Central memory CD8-positive, alpha-beta T cell (primary cell): ENCODE measurements at regions not wholly inside any gene's neighbourhood (a gene's known extent, or its start where the extent isn't known, plus 50 kb on each side); places are given as distances from the start of the nearest gene placed in this dataset.

Experiments
- ATAC-seq: fragments of 150-1000 bp; cut with Tn5 transposase; replicated peaks from 2 replicates; pipeline ENCODE4 v1.10.0; 2022; ENCODE audit warnings: mild to moderate bottlenecking, moderate FRiP score, moderate number of reproducible peaks; ENCODE audit not compliant: poor library complexity, severe bottlenecking; ENCODE audit errors: extremely low read depth
- DNase-seq, 2 donors: peaks; one replicate each; pipeline ENCODE4 v3.0.0; 2021; ENCODE audit warnings: low spot score in 2 of 2
- H3K27ac Mint-ChIP-seq: one replicate; pipeline ENCODE4 v1.8.0; 2022; ENCODE audit warnings: low read depth, mild to moderate bottlenecking, moderate library complexity, mixed read lengths
- H3K27me3 Mint-ChIP-seq: one replicate; pipeline ENCODE4 v1.8.0; 2022; ENCODE audit warnings: mixed read lengths
- H3K36me3 Mint-ChIP-seq: one replicate; pipeline ENCODE4 v1.8.0; 2022; ENCODE audit warnings: mild to moderate bottlenecking, moderate library complexity, mixed read lengths; ENCODE audit not compliant: insufficient read depth
- H3K4me1 Mint-ChIP-seq: one replicate; pipeline ENCODE4 v1.8.0; 2022; ENCODE audit warnings: mixed read lengths
- H3K4me3 Mint-ChIP-seq: one replicate; pipeline ENCODE4 v1.8.0; 2022; ENCODE audit warnings: mild to moderate bottlenecking, moderate library complexity, mixed read lengths
- H3K9me3 Mint-ChIP-seq: one replicate; pipeline ENCODE4 v1.8.0; 2022; ENCODE audit warnings: mixed read lengths

- Mint-ChIP-seq H3K27me3 (no peaks in the 10 kb centered on the region), H3K9me3 (peaks cover 30% of the 10 kb centered on the region), H3K36me3 (no peaks in the 10 kb centered on the region), H3K4me3 (no peak overlapping the region), H3K27ac (no peak overlapping the region), H3K4me1 (no peaks in the 10 kb centered on the region)
- DNase-seq (no peak), ATAC-seq (no peak)
Observed at GRCh38 chr11:42255906-42256305, 796.5 kb upstream of the LRRC4C start.

DNA sequence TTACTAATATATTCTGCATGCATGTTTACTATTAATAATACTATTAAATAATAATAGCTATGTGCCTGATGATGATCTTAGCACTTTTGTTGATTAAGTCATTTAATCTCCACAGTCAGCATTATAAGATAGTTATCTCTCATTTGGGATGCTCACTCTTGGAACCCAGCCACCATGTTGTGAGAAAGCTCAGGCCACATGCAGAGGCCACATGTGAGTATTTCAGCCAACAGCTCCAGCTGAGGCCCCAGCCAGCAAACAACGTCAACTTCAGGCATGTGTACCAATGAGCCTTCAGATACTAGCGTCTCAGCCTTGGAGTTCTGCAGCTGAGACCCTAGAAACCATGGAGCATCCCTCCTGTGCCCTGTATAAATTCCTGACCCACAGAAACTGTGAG lies 798.1 kb upstream of the LRRC4C start:
- ATAC-seq: no peak
- peaks cover 30% of the 10 kb centered on the region for H3K9me3 Mint-ChIP-seq
- H3K27ac Mint-ChIP-seq: no peak overlapping the region
- no peak overlapping the region for H3K4me3 Mint-ChIP-seq
- H3K36me3 Mint-ChIP-seq: no peaks in the 10 kb centered on the region
- H3K27me3 Mint-ChIP-seq: no peaks in the 10 kb centered on the region
- H3K4me1 Mint-ChIP-seq: no peaks in the 10 kb centered on the region
- no peak for DNase-seq

GRCh38 chr11:42265072-42265471 lies 805.6 kb upstream of the LRRC4C start:
- Mint-ChIP-seq H3K9me3 (peaks cover 22% of the 10 kb centered on the region), H3K36me3 (no peaks in the 10 kb centered on the region), H3K4me3 (no peak overlapping the region), H3K4me1 (no peaks in the 10 kb centered on the region), H3K27ac (no peak overlapping the region), H3K27me3 (no peaks in the 10 kb centered on the region)
- ATAC-seq: no peak
- DNase-seq: no peak

- no peaks in the 10 kb centered on the region for H3K36me3 Mint-ChIP-seq
- ATAC-seq (no peak), DNase-seq (no peak)
- peaks cover 18% of the 10 kb centered on the region for H3K9me3 Mint-ChIP-seq
- H3K27me3 Mint-ChIP-seq: no peaks in the 10 kb centered on the region
- H3K4me1 Mint-ChIP-seq: no peaks in the 10 kb centered on the region
- no peak overlapping the region for H3K4me3 Mint-ChIP-seq
- H3K27ac Mint-ChIP-seq: no peak overlapping the region
Observed at GRCh38 chr11:42271306-42271705, 811.9 kb upstream of the LRRC4C start.

DNA sequence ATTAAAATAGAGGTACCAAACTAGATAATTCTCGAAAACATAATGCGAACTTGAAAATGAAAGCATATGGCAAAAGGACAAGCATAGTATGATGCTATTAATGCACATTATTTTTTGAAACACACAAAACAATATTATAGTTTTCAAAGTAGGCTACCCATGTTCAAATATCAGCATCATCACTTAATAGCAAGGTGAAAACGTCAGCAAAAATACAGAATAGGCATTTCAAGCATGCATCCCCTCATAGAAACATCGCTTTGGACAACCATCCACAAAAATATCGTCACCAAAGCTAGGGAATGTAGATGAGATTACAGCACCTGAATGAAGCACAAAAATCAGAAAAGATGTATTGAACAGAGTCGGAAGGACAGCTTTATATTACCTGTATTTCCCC lies 814.5 kb upstream of the LRRC4C start:
- H3K9me3 Mint-ChIP-seq: peaks cover 6% of the 10 kb centered on the region
- no peak for ATAC-seq
- H3K27ac Mint-ChIP-seq: no peak overlapping the region

DNA sequence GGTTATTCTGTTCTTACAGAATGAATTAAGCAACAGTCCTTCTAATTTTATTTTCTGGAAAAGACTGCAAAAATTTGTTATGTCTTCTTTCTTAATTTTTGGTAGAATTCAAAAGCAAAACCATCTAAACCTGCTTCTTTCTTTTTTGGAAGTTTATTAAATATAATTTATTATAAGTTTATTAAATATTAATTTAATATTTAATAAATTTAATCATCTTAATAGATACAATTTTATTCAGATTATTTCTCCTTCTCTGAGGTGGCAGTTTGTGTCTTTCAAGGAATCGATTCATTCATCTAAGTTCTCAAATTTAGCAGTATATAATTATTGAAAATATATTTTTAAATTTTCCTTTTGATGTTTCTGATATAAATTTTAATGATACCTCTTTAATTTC lies 837.5 kb upstream of the LRRC4C start:
- H3K9me3 Mint-ChIP-seq: peaks cover 19% of the 10 kb centered on the region
- ATAC-seq (no peak), DNase-seq (no peak)
- H3K4me1 Mint-ChIP-seq: no peaks in the 10 kb centered on the region
- H3K27me3 Mint-ChIP-seq: no peaks in the 10 kb centered on the region
- no peak overlapping the region for H3K27ac Mint-ChIP-seq
- no peaks in the 10 kb centered on the region for H3K36me3 Mint-ChIP-seq
- H3K4me3 Mint-ChIP-seq: no peak overlapping the region

More for the DNA sequence above, 814.5 kb upstream of the LRRC4C start:
- Mint-ChIP-seq H3K36me3 (no peaks in the 10 kb centered on the region), H3K4me3 (no peak overlapping the region), H3K27me3 (no peaks in the 10 kb centered on the region), H3K4me1 (no peaks in the 10 kb centered on the region)
- no peak for DNase-seq

DNA sequence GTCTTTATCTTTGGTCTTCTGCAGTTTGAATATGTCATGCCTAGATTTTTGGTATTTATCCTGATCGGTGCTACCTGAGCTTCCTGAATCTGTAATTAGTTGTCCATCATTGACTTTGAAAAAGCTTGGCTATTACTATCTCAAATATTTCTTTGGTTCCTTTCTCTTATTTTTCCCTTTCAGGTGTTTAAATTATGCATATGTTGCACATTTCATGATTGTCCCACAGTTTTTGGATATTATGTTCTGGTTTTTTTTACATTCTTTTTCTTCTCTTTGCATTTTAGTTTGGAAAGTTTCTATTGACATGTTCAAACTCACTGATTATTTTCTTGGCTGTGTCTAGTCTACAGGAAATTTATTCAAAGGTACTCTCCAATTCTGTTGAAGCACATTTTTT lies 840.3 kb upstream of the LRRC4C start:
- Mint-ChIP-seq H3K4me3 (no peak overlapping the region), H3K4me1 (no peaks in the 10 kb centered on the region), H3K36me3 (no peaks in the 10 kb centered on the region), H3K9me3 (peaks cover 26% of the 10 kb centered on the region), H3K27me3 (no peaks in the 10 kb centered on the region), H3K27ac (no peak overlapping the region)
- no peak for ATAC-seq
- DNase-seq: no peak

DNA sequence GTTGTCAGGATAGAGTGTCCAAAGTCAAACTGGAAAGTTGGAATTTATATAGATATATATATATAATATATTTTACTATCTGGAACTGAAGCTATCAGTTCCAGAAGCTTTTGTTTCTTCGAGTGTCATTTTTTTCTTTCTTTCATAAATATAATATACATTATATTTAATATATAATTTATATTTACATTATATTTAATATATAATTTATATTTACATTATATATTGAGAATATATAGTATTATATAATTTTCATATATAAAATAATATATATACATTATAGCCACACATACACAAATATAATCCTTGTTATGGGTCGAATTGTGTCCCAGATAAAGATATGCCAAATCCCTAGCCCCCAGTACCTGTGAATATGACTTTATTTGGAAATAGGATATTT lies 842.3 kb upstream of the LRRC4C start:
- Mint-ChIP-seq H3K9me3 (peaks cover 26% of the 10 kb centered on the region), H3K4me1 (no peaks in the 10 kb centered on the region), H3K4me3 (no peak overlapping the region), H3K27me3 (no peaks in the 10 kb centered on the region), H3K36me3 (no peaks in the 10 kb centered on the region), H3K27ac (no peak overlapping the region)
- no peak for DNase-seq
- ATAC-seq: no peak

GRCh38 chr11:42311514-42311913 lies 852.1 kb upstream of the LRRC4C start:
- Mint-ChIP-seq H3K27ac (no peak overlapping the region), H3K27me3 (no peaks in the 10 kb centered on the region), H3K9me3 (peaks cover 14% of the 10 kb centered on the region), H3K4me3 (no peak overlapping the region), H3K36me3 (no peaks in the 10 kb centered on the region), H3K4me1 (no peaks in the 10 kb centered on the region)
- ATAC-seq (no peak), DNase-seq (no peak)

DNA sequence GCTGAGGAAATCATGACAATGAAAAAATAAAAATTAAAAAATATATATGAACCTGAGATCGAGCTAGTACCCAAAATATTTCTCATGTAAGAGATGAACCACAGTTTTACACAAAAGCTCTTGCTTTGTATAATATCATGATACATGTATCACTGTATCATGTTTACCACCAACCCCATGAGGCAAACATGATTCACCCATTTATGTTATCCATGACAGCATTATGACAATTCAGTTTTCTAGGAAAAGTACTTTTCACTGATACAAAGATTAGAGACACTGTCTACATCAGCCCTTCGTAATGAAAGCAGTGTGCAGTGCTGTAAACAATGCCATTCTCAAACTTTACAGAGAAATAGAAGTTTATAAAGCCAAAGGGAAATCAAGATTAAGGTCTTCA lies 852.5 kb upstream of the LRRC4C start:
- H3K36me3 Mint-ChIP-seq: no peaks in the 10 kb centered on the region
- H3K4me1 Mint-ChIP-seq: no peaks in the 10 kb centered on the region
- peaks cover 14% of the 10 kb centered on the region for H3K9me3 Mint-ChIP-seq
- H3K4me3 Mint-ChIP-seq: no peak overlapping the region
- DNase-seq (no peak), ATAC-seq (no peak)
- H3K27ac Mint-ChIP-seq: no peak overlapping the region
- H3K27me3 Mint-ChIP-seq: no peaks in the 10 kb centered on the region

GRCh38 chr11:42315267-42315666 lies 855.8 kb upstream of the LRRC4C start:
- no peak for DNase-seq
- Mint-ChIP-seq H3K9me3 (peaks cover 5% of the 10 kb centered on the region), H3K4me3 (no peak overlapping the region), H3K4me1 (no peaks in the 10 kb centered on the region), H3K36me3 (no peaks in the 10 kb centered on the region), H3K27me3 (no peaks in the 10 kb centered on the region), H3K27ac (no peak overlapping the region)
- ATAC-seq: no peak

DNA sequence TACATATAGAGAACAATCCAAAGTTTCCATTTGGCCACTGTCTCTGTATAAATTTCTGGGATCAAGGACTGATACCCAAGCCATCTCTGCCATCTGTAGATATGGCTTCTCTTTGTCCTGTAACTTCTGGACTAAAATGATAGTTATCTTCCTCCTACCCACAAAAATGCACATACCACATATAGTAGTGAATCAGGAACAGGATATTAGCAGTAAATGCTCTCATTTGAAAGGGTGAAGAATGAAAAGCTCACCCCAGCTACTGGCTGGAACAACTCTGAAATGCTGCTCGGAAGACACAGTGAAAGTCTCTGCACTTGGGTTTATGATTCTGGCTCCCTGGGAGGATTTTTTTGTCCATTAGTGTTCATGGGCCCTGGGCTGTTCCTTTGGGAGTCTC lies 856.4 kb upstream of the LRRC4C start:
- DNase-seq: no peak
- Mint-ChIP-seq H3K9me3 (peaks cover 5% of the 10 kb centered on the region), H3K27ac (no peak overlapping the region), H3K4me1 (no peaks in the 10 kb centered on the region), H3K36me3 (no peaks in the 10 kb centered on the region), H3K4me3 (no peak overlapping the region), H3K27me3 (no peaks in the 10 kb centered on the region)
- ATAC-seq: no peak

GRCh38 chr11:42319921-42320320 lies 860.5 kb upstream of the LRRC4C start:
- no peaks in the 10 kb centered on the region for H3K36me3 Mint-ChIP-seq
- H3K4me3 Mint-ChIP-seq: no peak overlapping the region
- H3K4me1 Mint-ChIP-seq: no peaks in the 10 kb centered on the region
- no peak overlapping the region for H3K27ac Mint-ChIP-seq
- DNase-seq: no peak
- peaks cover 3% of the 10 kb centered on the region for H3K9me3 Mint-ChIP-seq
- no peak for ATAC-seq
- no peaks in the 10 kb centered on the region for H3K27me3 Mint-ChIP-seq

GRCh38 chr11:42329929-42330565 lies 870.6 kb upstream of the LRRC4C start:
- no peak for DNase-seq
- Mint-ChIP-seq H3K9me3 (peaks cover 15% of the 10 kb centered on the region), H3K36me3 (no peaks in the 10 kb centered on the region), H3K4me1 (no peaks in the 10 kb centered on the region), H3K27ac (no peak overlapping the region), H3K27me3 (no peaks in the 10 kb centered on the region), H3K4me3 (no peak overlapping the region)
- ATAC-seq: no peak
